Osteocyte (in vitro differentiated cells): ENCODE measurements at regions not wholly inside any gene's neighbourhood (a gene's known extent, or its start where the extent isn't known, plus 50 kb on each side); places are given as distances from the start of the nearest gene placed in this dataset.

ENCODE experiments used
- DNase-seq: peaks from one replicate; pipeline ENCODE4 v3.0.0; 2021; ENCODE audit warnings: mixed read lengths; ENCODE audit not compliant: unreplicated experiment; ENCODE audit errors: extremely low spot score
- H3K27ac Mint-ChIP-seq: one replicate; pipeline ENCODE4 v1.8.0; 2021; ENCODE audit warnings: mild to moderate bottlenecking, mixed read lengths; ENCODE audit not compliant: unreplicated experiment
- H3K27me3 Mint-ChIP-seq: one replicate; pipeline ENCODE4 v1.8.0; 2021; ENCODE audit warnings: mixed read lengths; ENCODE audit not compliant: unreplicated experiment
- H3K36me3 Mint-ChIP-seq: one replicate; pipeline ENCODE4 v1.8.0; 2021; ENCODE audit warnings: mixed read lengths; ENCODE audit not compliant: unreplicated experiment
- H3K4me1 Mint-ChIP-seq: one replicate; pipeline ENCODE4 v1.8.0; 2021; ENCODE audit warnings: mixed read lengths; ENCODE audit not compliant: unreplicated experiment
- H3K4me3 Mint-ChIP-seq: one replicate; pipeline ENCODE4 v1.8.0; 2021; ENCODE audit warnings: mild to moderate bottlenecking, moderate library complexity, mixed read lengths; ENCODE audit not compliant: unreplicated experiment
- H3K9me3 Mint-ChIP-seq: one replicate; pipeline ENCODE4 v1.8.0; 2021; ENCODE audit warnings: mixed read lengths; ENCODE audit not compliant: unreplicated experiment
- CTCF ChIP-seq: fragments of 200-600 bp; sonication (generic); IDR thresholded peaks from 2 replicates; pipeline ENCODE4 v1.5.0; 2021; ENCODE audit warnings: antibody characterized with exemption, mild to moderate bottlenecking, moderate library complexity

- Mint-ChIP-seq H3K4me1 (peaks cover 4% of the 10 kb centered on the region), H3K9me3 (no peaks in the 10 kb centered on the region), H3K36me3 (no peaks in the 10 kb centered on the region), H3K27me3 (peaks cover 6% of the 10 kb centered on the region), H3K27ac (no peak overlapping the region), H3K4me3 (no peak overlapping the region)
- TF ChIP-seq CTCF, result no peak
- DNase-seq, result no peak
These were observed 62.8 kb upstream of the MYL10 start for GRCh38 chr7:101691822-101692384.

GRCh38 chr7:101693498-101694091, 64.5 kb upstream of the MYL10 start:
- DNase-seq, result no peak
- no peak for TF ChIP-seq CTCF
- H3K4me1 Mint-ChIP-seq, result peaks cover 3% of the 10 kb centered on the region
- H3K27ac Mint-ChIP-seq, result no peak overlapping the region
- no peaks in the 10 kb centered on the region for H3K9me3 Mint-ChIP-seq
- no peaks in the 10 kb centered on the region for H3K36me3 Mint-ChIP-seq
- peaks cover 10% of the 10 kb centered on the region for H3K27me3 Mint-ChIP-seq
- no peak overlapping the region for H3K4me3 Mint-ChIP-seq

GRCh38 chr7:101698964-101699363, 69.9 kb upstream of the MYL10 start:
- H3K4me3 Mint-ChIP-seq, result no peak overlapping the region
- no peak for DNase-seq

GRCh38 chr7:101699399-101699798, 70.3 kb upstream of the MYL10 start:
- Mint-ChIP-seq H3K36me3 (no peaks in the 10 kb centered on the region), H3K9me3 (no peaks in the 10 kb centered on the region), H3K4me3 (no peak overlapping the region), H3K4me1 (peaks cover 2% of the 10 kb centered on the region), H3K27me3 (peaks cover 41% of the 10 kb centered on the region), H3K27ac (no peak overlapping the region)
- DNase-seq, result no peak
- no peak for TF ChIP-seq CTCF

More at GRCh38 chr7:101698964-101699363, 69.9 kb upstream of the MYL10 start:
- peaks cover 40% of the 10 kb centered on the region for H3K27me3 Mint-ChIP-seq
- no peaks in the 10 kb centered on the region for H3K36me3 Mint-ChIP-seq
- peaks cover 2% of the 10 kb centered on the region for H3K4me1 Mint-ChIP-seq
- no peaks in the 10 kb centered on the region for H3K9me3 Mint-ChIP-seq
- no peak for TF ChIP-seq CTCF
- H3K27ac Mint-ChIP-seq, result no peak overlapping the region

- DNase-seq, result no peak
- H3K27ac Mint-ChIP-seq, result no peak overlapping the region
These were observed 71.1 kb upstream of the MYL10 start for GRCh38 chr7:101699881-101700823.

More at GRCh38 chr7:101699881-101700823, 71.1 kb upstream of the MYL10 start:
- no peaks in the 10 kb centered on the region for H3K36me3 Mint-ChIP-seq
- H3K27me3 Mint-ChIP-seq, result peaks cover 41% of the 10 kb centered on the region
- H3K4me1 Mint-ChIP-seq, result peaks cover 2% of the 10 kb centered on the region
- TF ChIP-seq CTCF, result no peak
- no peaks in the 10 kb centered on the region for H3K9me3 Mint-ChIP-seq
- no peak overlapping the region for H3K4me3 Mint-ChIP-seq
